Stimulated activated CD4-positive, alpha-beta T cell treated with anti-CD3 and anti-CD28 coated beads, Interleukin-12 subunit alpha, Interleukin-12 subunit beta, amount 100 ng/mL, for 4 hours (primary cell): ENCODE measurements at regions not wholly inside any gene's neighbourhood (a gene's known extent, or its start where the extent isn't known, plus 50 kb on each side); places are given as distances from the start of the nearest gene placed in this dataset.
"Not testable (repeated sequence)": the region's sequence is repeated elsewhere in the genome, so short reads cannot be mapped to it uniquely, and the experiment has no call there.

Source experiments
- DNase-seq: peaks from one replicate; pipeline ENCODE4 v3.0.0-alpha.2; 2020

GRCh38 chr6:140684776-140685550 lies 1310.5 kb upstream of the CITED2 start:
- DNase-seq, result no peak

- no peak for DNase-seq
Measured at GRCh38 chr6:140677781-140678528, 1303.5 kb upstream of the CITED2 start.

- no peak for DNase-seq
Measured at GRCh38 chr6:140671926-140672325, 1297.5 kb upstream of the CITED2 start.

- no peak for DNase-seq
Measured at GRCh38 chr6:140670021-140670420, 1295.6 kb upstream of the CITED2 start.

GRCh38 chr6:140669321-140669720 lies 1294.9 kb upstream of the CITED2 start:
- no peak for DNase-seq

- DNase-seq, result no peak
Measured at GRCh38 chr6:140663772-140664171, 1289.3 kb upstream of the CITED2 start.

- DNase-seq, result no peak
Measured at GRCh38 chr6:140663094-140663493, 1288.6 kb upstream of the CITED2 start.

- DNase-seq, result no peak
Measured at GRCh38 chr6:140661691-140662090, 1287.2 kb upstream of the CITED2 start.

- DNase-seq, result no peak
Measured at GRCh38 chr6:140660295-140660694, 1285.8 kb upstream of the CITED2 start.

GRCh38 chr6:140653972-140654371 lies 1279.5 kb upstream of the CITED2 start:
- no peak for DNase-seq

GRCh38 chr6:140653506-140653905 lies 1279.1 kb upstream of the CITED2 start:
- DNase-seq, result no peak

GRCh38 chr6:140649502-140649901 lies 1275.1 kb upstream of the CITED2 start:
- DNase-seq, result not testable (repeated sequence)

GRCh38 chr6:140647322-140647721 lies 1272.9 kb upstream of the CITED2 start:
- not testable (repeated sequence) for DNase-seq

GRCh38 chr6:140644017-140644416 lies 1269.6 kb upstream of the CITED2 start:
- no peak for DNase-seq

- DNase-seq, result no peak
Measured at GRCh38 chr6:140641412-140641811, 1267.0 kb upstream of the CITED2 start.

- no peak for DNase-seq
Measured at GRCh38 chr6:140636908-140637402, 1262.5 kb upstream of the CITED2 start.

- no peak for DNase-seq
Measured at GRCh38 chr6:140636271-140636907, 1261.9 kb upstream of the CITED2 start.

GRCh38 chr6:140627002-140627401 lies 1252.6 kb upstream of the CITED2 start:
- DNase-seq, result no peak

- no peak for DNase-seq
Measured at GRCh38 chr6:140623498-140623897, 1249.0 kb upstream of the CITED2 start.

GRCh38 chr6:140620496-140620895 lies 1246.0 kb upstream of the CITED2 start:
- no peak for DNase-seq

- DNase-seq, result no peak
Measured at GRCh38 chr6:140609956-140610355, 1235.5 kb upstream of the CITED2 start.

GRCh38 chr6:140609321-140609720 lies 1234.9 kb upstream of the CITED2 start:
- no peak for DNase-seq

- DNase-seq, result no peak
Measured at GRCh38 chr6:140604786-140605185, 1230.3 kb upstream of the CITED2 start.
